CD4-positive, alpha-beta T cell treated with Interleukin-12 subunit alpha and Interleukin-12 subunit beta, for 1 hour (primary cell): ENCODE measurements at regions not wholly inside any gene's neighbourhood (a gene's known extent, or its start where the extent isn't known, plus 50 kb on each side); places are given as distances from the start of the nearest gene placed in this dataset.
"Not testable (repeated sequence)": the region's sequence is repeated elsewhere in the genome, so short reads cannot be mapped to it uniquely, and the experiment has no call there.

Experiments used
- DNase-seq: peaks from one replicate; pipeline ENCODE4 v3.0.0-alpha.2; 2020

GRCh38 chr3:70620956-70621355 lies 308.5 kb upstream of the MDFIC2 start:
- DNase-seq: no peak

DNA sequence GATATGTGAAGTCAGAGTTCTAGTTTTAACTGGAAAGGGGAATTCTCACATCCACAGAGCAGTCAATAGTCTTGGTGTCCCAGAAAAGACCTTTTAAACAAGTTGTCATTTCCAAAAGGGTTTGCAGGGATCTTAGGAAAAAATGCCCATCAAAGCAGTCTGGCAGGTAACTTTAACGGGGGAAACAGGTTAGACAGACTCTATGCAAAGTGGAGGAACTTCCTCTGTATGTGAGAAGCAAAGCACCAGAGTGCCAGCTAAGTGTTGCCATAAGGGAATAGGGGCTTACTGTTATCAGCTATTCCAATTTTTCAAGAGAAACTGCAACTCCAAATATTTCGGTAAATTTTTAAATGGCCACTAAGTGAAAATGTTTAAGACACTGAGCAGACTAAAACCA lies 307.9 kb upstream of the MDFIC2 start:
- DNase-seq: no peak

GRCh38 chr3:70618151-70618550 lies 305.7 kb upstream of the MDFIC2 start:
- no peak for DNase-seq

DNA sequence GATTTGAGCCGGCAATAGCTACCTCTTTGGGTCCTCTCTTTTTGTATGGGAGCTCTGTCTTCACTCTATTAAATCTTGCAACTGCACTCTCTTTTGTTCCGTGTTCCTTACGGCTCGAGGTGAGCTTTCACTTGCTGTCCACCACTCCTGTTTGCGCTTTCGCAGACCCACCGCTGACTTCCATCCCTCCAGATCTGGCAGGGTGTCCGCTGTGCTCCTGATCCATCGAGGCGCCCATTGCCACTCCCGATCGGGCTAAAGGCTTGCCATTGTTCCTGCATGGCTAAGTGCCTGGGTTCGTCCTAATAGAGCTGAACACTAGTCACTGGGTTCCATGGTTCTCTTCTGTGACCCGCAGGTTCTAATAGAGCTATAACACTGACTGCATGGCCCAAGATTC lies 304.9 kb upstream of the MDFIC2 start:
- DNase-seq: not testable (repeated sequence)

- DNase-seq: no peak
Measured at GRCh38 chr3:70615286-70615685, 302.8 kb upstream of the MDFIC2 start.

- no peak for DNase-seq
Measured at GRCh38 chr3:70614111-70614510, 301.7 kb upstream of the MDFIC2 start.

DNA sequence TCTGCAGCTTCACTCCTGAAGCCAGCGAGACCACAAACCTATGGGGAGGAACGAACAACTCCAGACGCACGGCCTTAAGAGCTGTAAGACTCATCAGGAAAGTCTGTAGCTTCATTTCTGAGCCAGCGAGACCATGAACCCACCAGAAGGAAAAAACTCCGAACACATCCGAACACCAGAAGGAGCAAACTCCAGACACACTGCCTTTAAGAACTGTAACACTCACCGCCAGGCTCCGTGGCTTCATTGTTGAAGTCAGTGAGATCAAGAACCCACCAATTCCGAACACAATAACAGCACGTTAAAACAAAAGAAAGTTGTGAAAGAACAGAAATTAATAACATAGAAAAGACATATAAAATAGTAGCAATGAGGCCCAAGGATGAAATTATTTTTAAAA lies 300.5 kb upstream of the MDFIC2 start:
- no peak for DNase-seq

DNA sequence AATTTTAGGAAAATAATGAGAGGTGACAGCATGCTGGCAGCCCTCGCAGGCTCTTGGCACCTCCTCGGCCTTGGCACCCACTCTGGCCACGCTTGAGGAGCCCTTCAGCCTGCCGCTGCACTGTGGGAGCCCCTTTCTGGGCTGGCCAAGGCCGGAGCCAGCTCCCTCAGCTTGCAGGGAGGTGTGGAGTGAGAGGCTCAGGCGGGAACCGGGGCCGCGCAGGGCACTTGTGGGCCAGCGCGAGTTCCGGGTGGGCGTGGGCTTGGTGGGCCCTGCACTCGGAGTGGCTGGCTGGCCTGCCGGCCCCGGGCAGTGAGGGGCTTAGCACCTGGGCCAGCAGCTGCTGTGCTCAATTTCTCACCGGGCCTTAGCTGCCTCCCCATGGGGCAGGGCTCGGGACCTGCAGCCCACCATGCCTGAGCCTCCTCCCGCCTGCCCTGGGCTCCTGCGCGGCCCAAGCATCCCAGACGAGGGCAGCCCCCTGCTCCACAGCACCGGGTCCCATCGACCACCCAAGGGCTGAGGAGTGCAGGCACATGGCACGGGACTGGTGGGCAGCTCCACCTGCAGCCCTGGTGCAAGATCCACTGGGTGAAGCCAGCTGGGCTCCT lies 299.3 kb upstream of the MDFIC2 start:
- not testable (repeated sequence) for DNase-seq

DNA sequence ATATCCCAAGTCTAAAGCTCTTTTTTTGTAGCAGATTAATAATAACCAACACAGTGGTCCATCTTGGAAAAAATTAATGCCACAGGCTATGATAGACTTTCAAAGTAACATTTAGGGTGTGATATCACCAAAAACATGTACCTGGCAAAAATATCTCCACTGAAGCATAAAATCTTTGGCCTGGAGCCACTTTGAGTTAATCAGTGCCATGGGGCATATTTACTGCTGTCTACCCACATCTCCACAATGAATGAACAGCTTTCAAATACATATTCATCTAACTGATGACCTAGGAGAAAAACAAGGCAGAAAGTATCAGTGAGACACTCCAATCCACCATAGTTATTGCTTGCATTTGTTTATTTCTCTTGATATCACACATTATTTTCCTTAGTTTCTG lies 296.0 kb upstream of the MDFIC2 start:
- DNase-seq: no peak

GRCh38 chr3:70607469-70607868 lies 295.0 kb upstream of the MDFIC2 start:
- DNase-seq: no peak

DNA sequence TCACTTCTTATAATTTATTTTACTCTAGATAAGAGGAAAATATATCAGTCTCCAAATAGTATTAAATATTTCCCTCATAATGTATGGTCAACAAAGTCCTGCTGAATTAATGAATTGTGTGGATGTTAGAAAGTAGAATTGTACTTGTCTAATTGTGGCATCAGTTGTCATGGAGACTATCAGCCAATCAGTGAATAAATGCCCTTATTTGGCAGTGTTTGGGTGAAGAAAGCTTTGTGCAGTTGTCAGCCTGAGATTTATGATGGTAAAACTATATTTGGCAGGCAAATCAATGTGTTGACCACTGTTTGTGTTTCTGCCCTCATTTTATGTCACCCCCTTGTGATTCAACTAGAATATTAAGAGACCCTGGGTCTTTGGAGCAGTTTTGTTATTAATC lies 293.6 kb upstream of the MDFIC2 start:
- no peak for DNase-seq

DNA sequence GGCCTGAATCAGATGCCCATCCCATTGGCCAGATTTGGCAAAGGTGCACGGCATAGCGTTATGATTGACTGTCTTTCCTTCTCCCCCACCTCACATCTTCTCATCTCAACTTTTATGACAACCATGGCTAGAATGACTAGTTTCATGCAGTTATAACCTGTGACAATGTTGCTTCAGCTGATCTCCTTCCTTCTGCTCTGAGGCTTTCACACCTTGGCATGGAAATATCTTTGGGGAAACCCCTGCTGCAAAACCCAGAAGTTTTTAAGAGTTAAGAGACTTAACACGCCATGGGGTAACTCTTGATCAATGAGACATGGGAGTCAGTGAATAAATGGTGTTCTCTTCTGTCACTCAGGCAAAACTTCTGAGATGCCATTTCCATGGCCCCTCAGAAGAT lies 290.7 kb upstream of the MDFIC2 start:
- DNase-seq: no peak

GRCh38 chr3:70597312-70597711 lies 284.9 kb upstream of the MDFIC2 start:
- no peak for DNase-seq

DNA sequence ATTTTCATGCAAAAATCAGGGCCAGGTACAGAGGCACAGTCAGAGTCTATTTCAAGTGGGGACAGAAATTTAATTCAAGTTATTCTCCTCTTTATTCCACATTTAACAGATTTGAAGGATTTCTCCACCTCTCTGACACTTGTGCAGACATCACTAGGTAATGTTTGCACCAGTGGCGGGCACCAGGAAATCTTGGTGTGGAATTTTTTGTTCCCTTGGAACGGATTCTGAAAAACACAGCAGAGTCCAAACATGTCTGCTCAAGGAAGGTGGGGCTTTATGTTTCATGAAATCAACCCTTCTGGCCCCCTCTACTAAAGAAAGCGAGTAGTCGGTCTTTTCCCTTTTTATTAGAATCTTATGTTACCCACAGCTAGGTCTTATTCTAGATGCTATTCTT lies 271.2 kb upstream of the MDFIC2 start:
- DNase-seq: no peak

DNA sequence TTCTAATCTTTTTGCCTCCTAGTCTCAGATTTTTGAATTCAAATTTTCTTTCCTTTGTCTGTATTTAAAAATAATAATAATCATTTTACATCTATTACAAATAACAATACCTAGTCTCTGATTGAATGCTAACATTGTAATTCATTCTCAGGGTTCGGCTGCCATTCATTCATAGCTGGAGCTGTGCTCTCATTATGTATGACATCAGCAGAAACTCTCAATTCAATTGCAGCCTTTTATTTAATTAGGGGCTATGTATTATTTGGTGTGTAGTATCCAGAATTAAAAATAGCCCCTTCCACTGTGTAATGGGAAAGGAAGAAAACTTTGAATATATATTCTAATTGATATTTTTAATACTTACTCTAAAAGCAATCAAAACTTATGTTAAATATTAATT lies 270.4 kb upstream of the MDFIC2 start:
- DNase-seq: no peak

DNA sequence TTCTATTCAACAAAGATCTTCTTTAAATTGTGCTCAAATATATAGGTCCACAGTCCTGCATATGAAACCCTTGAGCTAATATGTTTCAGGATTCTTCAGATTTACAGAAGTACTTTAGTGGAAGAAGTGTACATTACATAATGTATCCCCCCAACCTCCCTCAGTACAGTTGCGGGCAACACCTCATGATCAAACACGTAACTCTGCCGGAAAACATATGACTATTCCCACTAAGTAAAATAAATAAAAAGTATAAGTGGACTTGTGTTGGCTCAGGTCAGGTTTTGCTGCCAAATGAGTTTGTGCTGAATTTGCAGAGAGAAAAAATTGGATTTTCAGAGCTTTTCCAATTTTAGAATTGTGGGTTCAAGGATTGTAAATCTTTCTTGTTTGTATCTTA lies 267.6 kb upstream of the MDFIC2 start:
- no peak for DNase-seq

- DNase-seq: no peak
Measured at GRCh38 chr3:70571696-70572095, 259.3 kb upstream of the MDFIC2 start.

DNA sequence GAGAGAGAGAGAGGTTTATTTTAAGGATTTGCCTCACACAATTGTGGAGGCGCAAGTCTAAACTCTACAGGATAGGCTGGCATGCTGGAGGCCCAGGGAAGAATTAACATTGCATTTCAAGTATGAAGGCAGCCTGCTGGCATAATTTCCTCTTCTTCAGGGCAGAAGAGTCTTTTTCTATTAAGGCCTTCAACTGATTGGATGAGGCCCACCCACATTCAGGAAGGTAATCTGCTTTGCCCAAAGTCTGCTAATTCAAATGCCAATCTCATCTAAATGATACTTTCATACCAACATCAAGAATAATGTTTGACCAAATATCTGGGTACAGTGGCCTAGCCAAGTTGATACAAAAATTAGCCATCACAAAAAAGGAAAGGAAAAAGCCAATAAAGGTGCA lies 258.1 kb upstream of the MDFIC2 start:
- no peak for DNase-seq

DNA sequence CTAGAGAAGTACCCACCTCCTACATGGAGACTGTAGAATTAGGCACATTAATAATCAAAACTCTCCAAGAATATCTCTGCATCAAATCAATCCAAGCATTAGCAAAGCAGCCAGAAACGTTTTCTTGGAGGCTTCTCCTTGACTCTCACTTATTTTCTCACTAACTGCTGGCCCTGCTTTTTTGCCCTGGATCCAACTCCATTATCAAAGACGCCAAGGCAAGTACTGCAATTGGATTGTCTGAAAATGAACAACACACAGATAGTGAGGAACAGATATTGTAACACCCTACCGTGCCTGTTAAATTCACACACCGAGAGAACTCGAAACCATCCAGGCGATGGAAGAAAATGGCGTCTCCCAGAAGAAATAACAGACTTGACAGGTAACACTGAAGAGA lies 256.2 kb upstream of the MDFIC2 start:
- no peak for DNase-seq

DNA sequence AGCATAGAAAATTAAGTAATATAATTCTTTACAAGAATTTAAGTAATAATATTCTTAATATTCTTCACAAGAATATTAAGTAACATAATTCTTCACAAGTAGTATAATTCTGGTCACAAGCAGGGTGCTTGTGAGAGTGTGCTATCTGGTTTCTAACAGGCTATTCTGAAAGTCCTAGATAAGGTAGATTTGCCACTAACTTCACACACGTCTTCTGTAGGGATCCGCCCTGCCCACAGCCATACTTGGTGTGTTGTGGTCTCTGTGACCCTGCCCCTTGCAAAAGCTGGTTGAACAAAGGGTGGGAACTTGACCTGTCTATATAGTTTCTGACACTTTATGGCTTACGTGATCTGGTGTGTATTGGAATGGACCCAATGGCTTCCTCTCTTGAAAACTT lies 253.4 kb upstream of the MDFIC2 start:
- DNase-seq: no peak

GRCh38 chr3:70564552-70564951 lies 252.1 kb upstream of the MDFIC2 start:
- no peak for DNase-seq

DNA sequence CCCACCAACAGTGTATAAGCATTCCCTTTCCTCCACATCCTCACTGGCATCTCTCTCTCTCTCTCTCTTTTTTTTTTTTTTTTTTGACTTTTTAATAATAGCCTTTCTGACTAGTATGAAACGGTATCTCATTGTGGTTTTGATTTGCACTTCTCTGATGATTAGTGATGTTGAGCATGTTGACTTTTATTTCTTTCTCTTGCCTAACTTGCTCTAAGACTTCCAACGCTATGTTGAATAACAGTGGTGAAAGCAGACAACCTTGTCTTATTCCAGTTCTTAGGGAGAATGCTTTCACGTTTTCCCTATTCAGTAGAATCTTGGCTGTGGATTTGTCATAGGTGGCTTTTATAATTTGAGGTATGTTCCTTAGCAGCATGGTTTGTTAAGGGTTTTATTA lies 249.4 kb upstream of the MDFIC2 start:
- no peak for DNase-seq

- no peak for DNase-seq
Measured at GRCh38 chr3:70558956-70559355, 246.5 kb upstream of the MDFIC2 start.

GRCh38 chr3:70557976-70558375 lies 245.5 kb upstream of the MDFIC2 start:
- no peak for DNase-seq

DNA sequence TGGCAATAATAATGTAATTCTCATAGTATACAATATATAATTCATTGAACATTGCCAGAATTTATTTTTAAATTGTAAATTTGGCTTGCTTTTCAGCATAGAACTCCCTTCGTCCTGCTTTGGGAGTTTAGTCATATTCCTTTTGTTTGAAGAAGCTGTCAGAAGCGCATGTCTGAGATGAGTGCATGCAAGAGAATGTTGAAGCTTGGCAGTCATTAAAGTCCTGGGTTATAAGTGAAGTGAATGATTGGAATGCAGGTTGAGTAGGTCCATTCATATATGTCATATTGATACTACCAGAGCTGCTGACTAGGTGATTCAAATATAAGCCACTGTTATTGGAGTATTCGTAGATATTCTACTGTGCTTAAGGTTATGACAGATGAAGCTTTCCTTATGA lies 243.6 kb upstream of the MDFIC2 start:
- no peak for DNase-seq

DNA sequence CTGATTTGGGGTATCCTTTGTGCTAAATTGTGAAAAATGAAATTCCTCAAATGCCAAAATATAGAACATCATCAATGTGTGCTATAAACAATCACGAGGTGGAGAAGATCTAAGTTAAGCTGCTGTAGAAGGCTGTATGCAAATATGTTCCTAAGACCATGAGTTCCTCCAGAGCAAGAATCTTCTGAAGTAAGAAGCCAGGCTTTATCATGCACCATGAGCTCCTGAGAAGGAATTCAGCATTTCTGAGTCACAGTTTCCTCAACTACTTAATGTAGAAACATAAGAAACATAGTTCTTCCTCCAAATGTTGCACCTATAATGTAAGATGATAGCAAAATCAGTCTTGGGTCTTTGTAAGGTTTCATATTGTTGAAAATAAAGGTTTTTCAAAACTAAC lies 241.7 kb upstream of the MDFIC2 start:
- DNase-seq: no peak
